Activated CD4-positive, alpha-beta T cell treated with anti-CD3 and anti-CD28 coated beads, Interleukin-2, amount 50 U/mL, for 24 hours (primary cell): ENCODE measurements at regions not wholly inside any gene's neighbourhood (a gene's known extent, or its start where the extent isn't known, plus 50 kb on each side); places are given as distances from the start of the nearest gene placed in this dataset.
"Not testable (repeated sequence)": the region's sequence is repeated elsewhere in the genome, so short reads cannot be mapped to it uniquely, and the experiment has no call there.

Experiments used
- DNase-seq, 2 donors: peaks; one replicate each; pipeline ENCODE4 v3.0.0-alpha.2; 2020; ENCODE audit warnings: low read depth in 1 of 2, low spot score in 1 of 2

GRCh38 chr2:226299771-226300170 is 499.8 kb downstream of the IRS1 start:
- DNase-seq = no peak

- DNase-seq = no peak
Measured at GRCh38 chr2:226295681-226296080, 503.9 kb downstream of the IRS1 start.

- DNase-seq = no peak
Measured at GRCh38 chr2:226295123-226295522, 504.5 kb downstream of the IRS1 start.

- DNase-seq = not testable (repeated sequence)
Measured at GRCh38 chr2:226291281-226291680, 508.3 kb downstream of the IRS1 start.

GRCh38 chr2:226286916-226287315 is 512.7 kb downstream of the IRS1 start:
- DNase-seq = no peak

GRCh38 chr2:226283796-226284195 is 515.8 kb downstream of the IRS1 start:
- no peak for DNase-seq

GRCh38 chr2:226282151-226282550 is 517.5 kb downstream of the IRS1 start:
- no peak for DNase-seq

GRCh38 chr2:226280136-226280535 is 519.5 kb downstream of the IRS1 start:
- DNase-seq = not testable (repeated sequence)

- DNase-seq = no peak
Measured at GRCh38 chr2:226275215-226275614, 524.4 kb downstream of the IRS1 start.

GRCh38 chr2:226274143-226274542 is 525.5 kb downstream of the IRS1 start:
- DNase-seq = no peak

- no peak for DNase-seq
Measured at GRCh38 chr2:226273440-226273839, 526.2 kb downstream of the IRS1 start.

- DNase-seq = no peak
Measured at GRCh38 chr2:226272435-226272834, 527.2 kb downstream of the IRS1 start.

- no peak for DNase-seq
Measured at GRCh38 chr2:226270285-226271058, 529.1 kb downstream of the IRS1 start.

GRCh38 chr2:226267516-226268289 is 531.9 kb downstream of the IRS1 start:
- DNase-seq = no peak

- no peak for DNase-seq
Measured at GRCh38 chr2:226256709-226257376, 542.8 kb downstream of the IRS1 start.

- no peak for DNase-seq
Measured at GRCh38 chr2:226256237-226256636, 543.4 kb downstream of the IRS1 start.

- no peak for DNase-seq
Measured at GRCh38 chr2:226251661-226252060, 548.0 kb downstream of the IRS1 start.

GRCh38 chr2:226247289-226248275 is 552.0 kb downstream of the IRS1 start:
- no peak for DNase-seq

GRCh38 chr2:226234187-226234586 is 565.4 kb downstream of the IRS1 start:
- no peak for DNase-seq

GRCh38 chr2:226233388-226233787 is 566.2 kb downstream of the IRS1 start:
- DNase-seq = no peak

GRCh38 chr2:226228080-226228479 is 571.5 kb downstream of the IRS1 start:
- DNase-seq = no peak
